ENCODE measurements at regions not wholly inside any gene's neighbourhood (a gene's known extent, or its start where the extent isn't known, plus 50 kb on each side); places are given as distances from the start of the nearest gene placed in this dataset.

DNA sequence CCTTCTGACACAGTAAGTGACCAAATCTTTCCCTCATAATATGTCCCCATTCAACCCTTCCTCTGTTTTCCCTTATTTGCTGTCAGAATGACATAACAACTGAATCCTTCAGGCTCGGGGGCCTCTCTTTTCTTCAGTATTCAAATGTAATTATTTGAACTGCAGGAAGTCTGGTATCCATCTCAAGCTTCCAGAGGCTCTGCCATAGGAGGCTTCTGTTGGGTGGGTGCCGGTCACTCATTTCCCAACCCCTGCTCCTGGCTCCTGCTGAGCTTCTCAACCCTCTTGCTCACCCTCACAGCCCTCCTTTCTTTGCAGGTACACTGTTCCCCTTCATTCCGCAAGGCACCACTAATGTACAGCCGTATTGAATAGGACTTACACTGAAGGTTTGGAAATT is 151.8 kb upstream of the MAP3K1 start:
- POLR2A ChIA-PET: no interaction called here
- H3K9me3 Mint-ChIP-seq: peaks cover 4% of the 10 kb centered on the region

DNA sequence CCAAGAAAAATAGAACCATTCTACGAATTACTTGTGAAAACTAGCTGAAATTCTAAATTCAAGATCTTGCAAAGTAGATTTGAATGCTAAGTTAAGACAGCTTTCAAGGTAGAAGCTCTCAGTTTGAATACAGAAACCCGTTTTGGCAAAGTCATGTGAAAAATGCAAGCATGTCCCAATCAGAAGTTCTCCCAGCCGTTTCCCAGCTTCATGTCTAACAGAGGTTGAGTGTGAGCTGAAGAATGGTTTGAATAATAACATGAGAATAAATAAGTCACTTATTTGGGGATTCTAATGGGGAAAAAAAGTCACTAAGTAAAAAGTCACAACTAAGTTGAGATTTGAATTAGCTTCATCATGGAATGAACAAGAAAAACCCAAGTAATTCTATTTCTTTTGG is 152.5 kb upstream of the MAP3K1 start:
- CTCF ChIA-PET: no interaction called here
- H3K27me3 ChIP-seq (ENCODE audit: control insufficient read depth in 1 of 2, insufficient read depth in 2 of 2, low read length in 2 of 2): no peaks in the 10 kb centered on the region
- no peak for ATAC-seq (ENCODE audit: poor library complexity)

More for the DNA sequence above, 151.8 kb upstream of the MAP3K1 start:
- H3K27me3 Mint-ChIP-seq: no peaks in the 10 kb centered on the region
- CTCF ChIA-PET: no interaction called here
- DNase-seq: no peak
- intact Hi-C loops (cut with DNase I, micrococcal nuclease): loop anchor here in 1 of 2 experiments (5.0 kb wide), 1 partner anchor 61 kb away; no protein-coding TSS in a partner anchor
- no peak overlapping the region for H3K27ac ChIP-seq (ENCODE audit: low read depth in 1 of 2, low read length in 2 of 2)
- H3K9me3 ChIP-seq (ENCODE audit: control insufficient read depth in 1 of 2, insufficient read depth in 1 of 2, low read length in 2 of 2): peaks cover 0 to 5% of the 10 kb centered on the region in 2 experiments
- H3K36me3 Mint-ChIP-seq (ENCODE audit: low read depth): no peaks in the 10 kb centered on the region
- no peaks in the 10 kb centered on the region for H3K36me3 ChIP-seq (ENCODE audit: insufficient read depth, low read length)
- H3K4me1 Mint-ChIP-seq (ENCODE audit: low read depth): peaks cover 12% of the 10 kb centered on the region
- no peak overlapping the region for H3K4me3 ChIP-seq (ENCODE audit: low read length)
- no peaks in the 10 kb centered on the region for H3K27me3 ChIP-seq (ENCODE audit: control insufficient read depth in 1 of 2, insufficient read depth in 2 of 2, low read length in 2 of 2)
- no peak for ATAC-seq (ENCODE audit: poor library complexity)
- TF ChIP-seq, protein P1, sequence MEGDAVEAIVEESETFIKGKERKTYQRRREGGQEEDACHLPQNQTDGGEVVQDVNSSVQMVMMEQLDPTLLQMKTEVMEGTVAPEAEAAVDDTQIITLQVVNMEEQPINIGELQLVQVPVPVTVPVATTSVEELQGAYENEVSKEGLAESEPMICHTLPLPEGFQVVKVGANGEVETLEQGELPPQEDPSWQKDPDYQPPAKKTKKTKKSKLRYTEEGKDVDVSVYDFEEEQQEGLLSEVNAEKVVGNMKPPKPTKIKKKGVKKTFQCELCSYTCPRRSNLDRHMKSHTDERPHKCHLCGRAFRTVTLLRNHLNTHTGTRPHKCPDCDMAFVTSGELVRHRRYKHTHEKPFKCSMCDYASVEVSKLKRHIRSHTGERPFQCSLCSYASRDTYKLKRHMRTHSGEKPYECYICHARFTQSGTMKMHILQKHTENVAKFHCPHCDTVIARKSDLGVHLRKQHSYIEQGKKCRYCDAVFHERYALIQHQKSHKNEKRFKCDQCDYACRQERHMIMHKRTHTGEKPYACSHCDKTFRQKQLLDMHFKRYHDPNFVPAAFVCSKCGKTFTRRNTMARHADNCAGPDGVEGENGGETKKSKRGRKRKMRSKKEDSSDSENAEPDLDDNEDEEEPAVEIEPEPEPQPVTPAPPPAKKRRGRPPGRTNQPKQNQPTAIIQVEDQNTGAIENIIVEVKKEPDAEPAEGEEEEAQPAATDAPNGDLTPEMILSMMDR (IDR thresholded peaks at IDR 0.05): no peak
- H3K4me1 ChIP-seq (ENCODE audit: insufficient read depth, low read length): no peaks in the 10 kb centered on the region
- H3K4me3 Mint-ChIP-seq: no peak overlapping the region
- H3K27ac Mint-ChIP-seq: no peak overlapping the region

DNA sequence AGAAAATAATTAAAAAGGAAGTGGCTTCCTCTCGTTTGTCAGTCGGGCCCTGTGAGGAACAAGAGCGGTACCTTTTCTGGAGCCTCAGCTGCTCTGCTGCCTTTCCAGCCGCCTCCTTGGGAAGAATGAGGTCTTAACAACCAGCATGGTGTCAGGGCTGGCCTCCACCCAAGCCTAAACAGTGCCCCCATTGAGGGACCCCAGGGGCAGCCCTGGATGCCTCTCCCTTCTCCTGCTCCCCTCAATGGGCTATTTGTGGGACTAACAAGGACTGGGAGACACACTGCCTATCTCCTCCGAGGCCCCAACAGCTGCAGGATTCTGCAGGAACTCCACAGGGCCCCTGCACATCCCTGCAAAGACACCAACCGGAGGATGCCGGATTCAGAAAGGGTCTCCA is 155.4 kb upstream of the MAP3K1 start:
- H3K4me3 Mint-ChIP-seq: no peak overlapping the region
- no peak overlapping the region for H3K27ac Mint-ChIP-seq
- CTCF ChIA-PET: no interaction called here
- H3K4me1 Mint-ChIP-seq (ENCODE audit: low read depth): peaks cover 18% of the 10 kb centered on the region
- H3K36me3 Mint-ChIP-seq (ENCODE audit: low read depth): no peaks in the 10 kb centered on the region
- no peak overlapping the region for H3K4me3 ChIP-seq (ENCODE audit: low read length)
- peaks cover 2% of the 10 kb centered on the region for H3K4me1 ChIP-seq (ENCODE audit: insufficient read depth, low read length)
- no peaks in the 10 kb centered on the region for H3K27me3 Mint-ChIP-seq
- no peaks in the 10 kb centered on the region for H3K36me3 ChIP-seq (ENCODE audit: insufficient read depth, low read length)
- ATAC-seq (ENCODE audit: poor library complexity) (no peak), DNase-seq (no peak)
- TF ChIP-seq, protein P1 (IDR thresholded peaks at IDR 0.05): no peak
- no peaks in the 10 kb centered on the region for H3K9me3 Mint-ChIP-seq
- intact Hi-C loops (cut with DNase I, micrococcal nuclease): loop anchor here in 1 of 2 experiments (5.0 kb wide), 1 partner anchor 58 kb away; no protein-coding TSS in a partner anchor
- no peak overlapping the region for H3K27ac ChIP-seq (ENCODE audit: low read depth in 1 of 2, low read length in 2 of 2)
- POLR2A ChIA-PET: interaction anchor here (1.4 kb wide), 1 partner anchor 26 kb away, joined by 4 read pairs; no protein-coding TSS in a partner anchor
- no peaks in the 10 kb centered on the region for H3K27me3 ChIP-seq (ENCODE audit: control insufficient read depth in 1 of 2, insufficient read depth in 2 of 2, low read length in 2 of 2)
- peaks cover 0 to 5% of the 10 kb centered on the region in 2 experiments for H3K9me3 ChIP-seq (ENCODE audit: control insufficient read depth in 1 of 2, insufficient read depth in 1 of 2, low read length in 2 of 2)

More for the DNA sequence above, 152.5 kb upstream of the MAP3K1 start:
- Mint-ChIP-seq H3K36me3 (ENCODE audit: low read depth) (no peaks in the 10 kb centered on the region), H3K27me3 (no peaks in the 10 kb centered on the region), H3K27ac (no peak overlapping the region), H3K9me3 (peaks cover 4% of the 10 kb centered on the region), H3K4me3 (no peak overlapping the region), H3K4me1 (ENCODE audit: low read depth) (peaks cover 19% of the 10 kb centered on the region)
- POLR2A ChIA-PET: interaction anchor here (0.7 kb wide), 1 partner anchor 9 kb away, joined by 3 read pairs; no protein-coding TSS in a partner anchor
- peaks cover 0 to 5% of the 10 kb centered on the region in 2 experiments for H3K9me3 ChIP-seq (ENCODE audit: control insufficient read depth in 1 of 2, insufficient read depth in 1 of 2, low read length in 2 of 2)
- intact Hi-C loops (cut with DNase I, micrococcal nuclease): loop anchor here in 1 of 2 experiments (5.0 kb wide), 1 partner anchor 61 kb away; no protein-coding TSS in a partner anchor
- H3K36me3 ChIP-seq (ENCODE audit: insufficient read depth, low read length): no peaks in the 10 kb centered on the region
- no peak overlapping the region for H3K4me3 ChIP-seq (ENCODE audit: low read length)
- TF ChIP-seq, protein P1 (IDR thresholded peaks at IDR 0.05): no peak
- DNase-seq: no peak
- H3K27ac ChIP-seq (ENCODE audit: low read depth in 1 of 2, low read length in 2 of 2): no peak overlapping the region
- H3K4me1 ChIP-seq (ENCODE audit: insufficient read depth, low read length): no peaks in the 10 kb centered on the region

Measured in CD4-positive, alpha-beta T cell (primary cell).